GM19328 (cell line): ENCODE measurements at regions not wholly inside any gene's neighbourhood (a gene's known extent, or its start where the extent isn't known, plus 50 kb on each side); places are given as distances from the start of the nearest gene placed in this dataset.

Source experiments
- ATAC-seq: cut with Tn5 transposase; IDR thresholded peaks from one replicate; pipeline ENCODE4 v1.9.1; 2021; ENCODE audit warnings: mild to moderate bottlenecking, moderate library complexity; ENCODE audit not compliant: unreplicated experiment

GRCh38 chr5:53825016-53825415 is 264.6 kb downstream of the NDUFS4 start:
- no peak for ATAC-seq

- no peak for ATAC-seq
Observed at GRCh38 chr5:53825926-53826325, 265.5 kb downstream of the NDUFS4 start.

DNA sequence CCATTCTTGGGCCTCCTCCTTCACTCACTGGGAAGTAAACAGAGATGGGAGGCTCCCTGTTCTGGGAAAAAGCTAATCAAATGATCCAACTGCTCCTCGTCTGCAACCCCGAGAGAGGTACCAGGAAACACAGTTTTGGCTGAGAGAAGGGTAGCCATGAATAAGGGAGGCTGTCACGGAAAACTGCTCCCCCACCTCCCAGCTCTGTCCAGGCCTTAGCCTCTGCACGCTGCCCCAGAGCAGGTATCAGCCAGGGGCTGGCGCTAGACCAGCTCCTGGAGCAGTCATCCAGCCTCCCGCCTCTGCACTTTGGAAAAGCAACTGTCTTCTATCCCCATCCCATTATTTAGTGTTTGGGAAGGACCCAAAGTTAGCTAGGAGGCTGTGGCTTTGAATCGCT is 266.1 kb downstream of the NDUFS4 start:
- ATAC-seq: no peak

- no peak for ATAC-seq
Observed at GRCh38 chr5:53827211-53827651, 266.8 kb downstream of the NDUFS4 start.

DNA sequence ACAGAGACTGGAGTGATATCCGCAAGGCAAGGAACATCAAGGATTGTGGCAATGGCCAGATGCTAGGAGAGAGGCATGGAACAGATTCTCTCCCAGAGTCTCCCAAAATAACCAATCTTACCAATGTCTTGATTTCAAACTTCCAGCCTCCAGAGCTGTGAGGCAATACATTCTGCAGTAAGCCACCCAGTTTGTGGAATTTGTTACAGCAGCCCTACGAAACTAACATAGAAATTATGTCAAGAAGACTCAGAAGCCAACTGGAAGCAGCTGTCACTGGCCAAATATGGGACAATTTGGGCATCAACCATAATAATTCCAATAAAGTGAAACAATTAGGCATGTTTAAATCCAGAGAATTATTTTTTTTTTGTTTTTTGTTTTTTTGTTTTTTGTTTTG is 271.1 kb downstream of the NDUFS4 start:
- no peak for ATAC-seq
